HS-27A (cell line): ENCODE measurements at regions not wholly inside any gene's neighbourhood (a gene's known extent, or its start where the extent isn't known, plus 50 kb on each side); places are given as distances from the start of the nearest gene placed in this dataset.

Experiments
- DNase-seq: peaks from one replicate; pipeline ENCODE4 v3.0.0-alpha.2; 2012; ENCODE audit warnings: low read depth, missing footprints

GRCh38 chr13:100855151-100855550, 180.6 kb upstream of the TMTC4 start:
- no peak for DNase-seq

GRCh38 chr13:100854006-100854405, 179.4 kb upstream of the TMTC4 start:
- DNase-seq: no peak

- DNase-seq: no peak
These were observed 178.8 kb upstream of the TMTC4 start for GRCh38 chr13:100853434-100853833.

- no peak for DNase-seq
These were observed 177.6 kb upstream of the TMTC4 start for GRCh38 chr13:100852146-100852545.

- DNase-seq: no peak
These were observed 173.7 kb upstream of the TMTC4 start for GRCh38 chr13:100848304-100848703.

- DNase-seq: no peak
These were observed 170.6 kb upstream of the TMTC4 start for GRCh38 chr13:100845128-100845757.

GRCh38 chr13:100842136-100842535, 167.5 kb upstream of the TMTC4 start:
- DNase-seq: no peak

GRCh38 chr13:100838387-100838786, 163.8 kb upstream of the TMTC4 start:
- no peak for DNase-seq

- no peak for DNase-seq
These were observed 163.0 kb upstream of the TMTC4 start for GRCh38 chr13:100837631-100838030.

GRCh38 chr13:100836711-100837110, 162.1 kb upstream of the TMTC4 start:
- peak; percentile 1 for DNase-seq

- no peak for DNase-seq
These were observed 161.1 kb upstream of the TMTC4 start for GRCh38 chr13:100835695-100836094.

- no peak for DNase-seq
These were observed 158.8 kb upstream of the TMTC4 start for GRCh38 chr13:100833427-100833826.

GRCh38 chr13:100828226-100828625, 153.6 kb upstream of the TMTC4 start:
- DNase-seq: no peak

GRCh38 chr13:100827489-100828176, 153.0 kb upstream of the TMTC4 start:
- DNase-seq: no peak

- DNase-seq: no peak
These were observed 151.8 kb upstream of the TMTC4 start for GRCh38 chr13:100826441-100826840.

- DNase-seq: no peak
These were observed 151.0 kb upstream of the TMTC4 start for GRCh38 chr13:100825557-100825956.

GRCh38 chr13:100824366-100824765, 149.8 kb upstream of the TMTC4 start:
- no peak for DNase-seq

GRCh38 chr13:100823448-100823847, 148.9 kb upstream of the TMTC4 start:
- DNase-seq: no peak

- DNase-seq: no peak
These were observed 148.4 kb upstream of the TMTC4 start for GRCh38 chr13:100822871-100823443.

GRCh38 chr13:100818711-100819110, 144.1 kb upstream of the TMTC4 start:
- DNase-seq: no peak

- DNase-seq: no peak
These were observed 143.3 kb upstream of the TMTC4 start for GRCh38 chr13:100817928-100818327.

GRCh38 chr13:100815476-100816046, 141.0 kb upstream of the TMTC4 start:
- DNase-seq: no peak

- DNase-seq: no peak
These were observed 138.5 kb upstream of the TMTC4 start for GRCh38 chr13:100812982-100813584.
